ENCODE measurements at regions not wholly inside any gene's neighbourhood (a gene's known extent, or its start where the extent isn't known, plus 50 kb on each side); places are given as distances from the start of the nearest gene placed in this dataset.

GRCh38 chr1:189899686-189900425 is 577.8 kb downstream of the BRINP3 start:
- TF ChIP-seq ZFP36 (IDR thresholded peaks at IDR 0.05; ENCODE audit: borderline replicate concordance, partially characterized antibody) (no peak), CTCF (IDR thresholded peaks at IDR 0.05) (no peak), RAD21 (conservative IDR thresholded peaks at IDR 0.05 in 1 of 2, IDR thresholded peaks at IDR 0.05 in 1 of 2) (no peak), BCL3 (IDR thresholded peaks at IDR 0.05) (no peak), CHD2 (IDR thresholded peaks at IDR 0.05; ENCODE audit: low read length, partially characterized antibody) (no peak), KDM1A (IDR thresholded peaks at IDR 0.05; ENCODE audit: low read depth) (no peak), EP300 (IDR thresholded peaks at IDR 0.05) (no peak)
- TF ChIP-seq, protein P1, sequence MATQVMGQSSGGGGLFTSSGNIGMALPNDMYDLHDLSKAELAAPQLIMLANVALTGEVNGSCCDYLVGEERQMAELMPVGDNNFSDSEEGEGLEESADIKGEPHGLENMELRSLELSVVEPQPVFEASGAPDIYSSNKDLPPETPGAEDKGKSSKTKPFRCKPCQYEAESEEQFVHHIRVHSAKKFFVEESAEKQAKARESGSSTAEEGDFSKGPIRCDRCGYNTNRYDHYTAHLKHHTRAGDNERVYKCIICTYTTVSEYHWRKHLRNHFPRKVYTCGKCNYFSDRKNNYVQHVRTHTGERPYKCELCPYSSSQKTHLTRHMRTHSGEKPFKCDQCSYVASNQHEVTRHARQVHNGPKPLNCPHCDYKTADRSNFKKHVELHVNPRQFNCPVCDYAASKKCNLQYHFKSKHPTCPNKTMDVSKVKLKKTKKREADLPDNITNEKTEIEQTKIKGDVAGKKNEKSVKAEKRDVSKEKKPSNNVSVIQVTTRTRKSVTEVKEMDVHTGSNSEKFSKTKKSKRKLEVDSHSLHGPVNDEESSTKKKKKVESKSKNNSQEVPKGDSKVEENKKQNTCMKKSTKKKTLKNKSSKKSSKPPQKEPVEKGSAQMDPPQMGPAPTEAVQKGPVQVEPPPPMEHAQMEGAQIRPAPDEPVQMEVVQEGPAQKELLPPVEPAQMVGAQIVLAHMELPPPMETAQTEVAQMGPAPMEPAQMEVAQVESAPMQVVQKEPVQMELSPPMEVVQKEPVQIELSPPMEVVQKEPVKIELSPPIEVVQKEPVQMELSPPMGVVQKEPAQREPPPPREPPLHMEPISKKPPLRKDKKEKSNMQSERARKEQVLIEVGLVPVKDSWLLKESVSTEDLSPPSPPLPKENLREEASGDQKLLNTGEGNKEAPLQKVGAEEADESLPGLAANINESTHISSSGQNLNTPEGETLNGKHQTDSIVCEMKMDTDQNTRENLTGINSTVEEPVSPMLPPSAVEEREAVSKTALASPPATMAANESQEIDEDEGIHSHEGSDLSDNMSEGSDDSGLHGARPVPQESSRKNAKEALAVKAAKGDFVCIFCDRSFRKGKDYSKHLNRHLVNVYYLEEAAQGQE (IDR thresholded peaks at IDR 0.05), result no peak
- TF ChIP-seq, protein P2, sequence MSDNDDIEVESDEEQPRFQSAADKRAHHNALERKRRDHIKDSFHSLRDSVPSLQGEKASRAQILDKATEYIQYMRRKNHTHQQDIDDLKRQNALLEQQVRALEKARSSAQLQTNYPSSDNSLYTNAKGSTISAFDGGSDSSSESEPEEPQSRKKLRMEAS (IDR thresholded peaks at IDR 0.05), result no peak

Measured in A549 (cell line).